Activated naive CD8-positive, alpha-beta T cell treated with anti-CD3 and anti-CD28 coated beads, Interleukin-2, amount 50 U/mL, for 24 hours (primary cell): ENCODE measurements at regions not wholly inside any gene's neighbourhood (a gene's known extent, or its start where the extent isn't known, plus 50 kb on each side); places are given as distances from the start of the nearest gene placed in this dataset.

Source experiments
- ATAC-seq: fragments of 150-1000 bp; cut with Tn5 transposase; one replicate; pipeline ENCODE4 v1.10.0; 2021
- DNase-seq: peaks from one replicate; pipeline ENCODE4 v3.0.0; 2021
- H3K27ac Mint-ChIP-seq: one replicate; pipeline ENCODE4 v1.8.0; 2021; ENCODE audit warnings: mild to moderate bottlenecking, mixed read lengths
- H3K27me3 Mint-ChIP-seq: one replicate; pipeline ENCODE4 v1.8.0; 2021; ENCODE audit warnings: mixed read lengths
- H3K36me3 Mint-ChIP-seq: one replicate; pipeline ENCODE4 v1.8.0; 2021; ENCODE audit warnings: low read depth, mixed read lengths
- H3K4me1 Mint-ChIP-seq: one replicate; pipeline ENCODE4 v1.8.0; 2021; ENCODE audit warnings: mixed read lengths
- H3K4me3 Mint-ChIP-seq: one replicate; pipeline ENCODE4 v1.8.0; 2021; ENCODE audit warnings: mild to moderate bottlenecking, moderate library complexity, mixed read lengths
- H3K9me3 Mint-ChIP-seq: one replicate; pipeline ENCODE4 v1.8.0; 2021; ENCODE audit warnings: mixed read lengths

- Mint-ChIP-seq H3K27ac (no peak overlapping the region), H3K9me3 (no peaks in the 10 kb centered on the region), H3K4me3 (no peak overlapping the region), H3K27me3 (peaks cover 2% of the 10 kb centered on the region), H3K36me3 (no peaks in the 10 kb centered on the region), H3K4me1 (peaks cover 12% of the 10 kb centered on the region)
- ATAC-seq (no peak), DNase-seq (no peak)
Observed at GRCh38 chr1:25088180-25088701, 144.1 kb downstream of the SYF2 start.

DNA sequence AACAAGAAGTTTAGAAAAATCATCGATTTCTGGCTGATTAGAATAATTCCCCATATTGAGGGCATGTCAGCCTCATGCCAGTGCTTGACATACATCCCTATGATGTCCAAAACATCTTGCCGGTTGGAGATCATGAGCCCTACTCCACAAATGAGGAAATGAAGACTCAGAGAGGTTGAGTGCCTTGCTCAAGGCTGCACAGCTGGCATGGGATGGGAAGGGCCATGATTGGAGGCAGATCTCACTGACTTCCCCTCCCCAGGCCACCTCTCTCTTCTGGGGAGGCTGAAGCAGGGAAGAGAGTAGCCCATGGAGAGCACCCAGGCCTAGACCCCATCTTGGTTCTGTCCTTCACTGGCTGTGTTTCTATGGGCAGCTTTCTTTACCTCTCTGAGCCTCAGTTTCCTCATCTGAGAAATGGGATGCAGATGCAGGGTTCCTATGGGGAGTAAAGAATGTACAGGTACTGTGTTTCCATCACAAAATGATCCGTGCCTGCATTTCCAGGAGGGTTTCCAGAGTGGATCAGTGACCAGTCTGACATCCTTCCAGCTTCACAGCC is 145.7 kb downstream of the SYF2 start:
- Mint-ChIP-seq H3K27ac (no peak overlapping the region), H3K4me3 (no peak overlapping the region), H3K9me3 (no peaks in the 10 kb centered on the region), H3K36me3 (no peaks in the 10 kb centered on the region), H3K4me1 (peaks cover 10% of the 10 kb centered on the region), H3K27me3 (peaks cover 2% of the 10 kb centered on the region)
- DNase-seq, result no peak
- ATAC-seq, result no peak

GRCh38 chr1:25084407-25084806 is 147.9 kb downstream of the SYF2 start:
- ATAC-seq (no peak), DNase-seq (no peak)
- H3K4me3 Mint-ChIP-seq, result no peak overlapping the region
- H3K4me1 Mint-ChIP-seq, result peaks cover 8% of the 10 kb centered on the region
- peaks cover 2% of the 10 kb centered on the region for H3K27me3 Mint-ChIP-seq
- no peaks in the 10 kb centered on the region for H3K36me3 Mint-ChIP-seq
- H3K9me3 Mint-ChIP-seq, result no peaks in the 10 kb centered on the region
- H3K27ac Mint-ChIP-seq, result no peak overlapping the region

DNA sequence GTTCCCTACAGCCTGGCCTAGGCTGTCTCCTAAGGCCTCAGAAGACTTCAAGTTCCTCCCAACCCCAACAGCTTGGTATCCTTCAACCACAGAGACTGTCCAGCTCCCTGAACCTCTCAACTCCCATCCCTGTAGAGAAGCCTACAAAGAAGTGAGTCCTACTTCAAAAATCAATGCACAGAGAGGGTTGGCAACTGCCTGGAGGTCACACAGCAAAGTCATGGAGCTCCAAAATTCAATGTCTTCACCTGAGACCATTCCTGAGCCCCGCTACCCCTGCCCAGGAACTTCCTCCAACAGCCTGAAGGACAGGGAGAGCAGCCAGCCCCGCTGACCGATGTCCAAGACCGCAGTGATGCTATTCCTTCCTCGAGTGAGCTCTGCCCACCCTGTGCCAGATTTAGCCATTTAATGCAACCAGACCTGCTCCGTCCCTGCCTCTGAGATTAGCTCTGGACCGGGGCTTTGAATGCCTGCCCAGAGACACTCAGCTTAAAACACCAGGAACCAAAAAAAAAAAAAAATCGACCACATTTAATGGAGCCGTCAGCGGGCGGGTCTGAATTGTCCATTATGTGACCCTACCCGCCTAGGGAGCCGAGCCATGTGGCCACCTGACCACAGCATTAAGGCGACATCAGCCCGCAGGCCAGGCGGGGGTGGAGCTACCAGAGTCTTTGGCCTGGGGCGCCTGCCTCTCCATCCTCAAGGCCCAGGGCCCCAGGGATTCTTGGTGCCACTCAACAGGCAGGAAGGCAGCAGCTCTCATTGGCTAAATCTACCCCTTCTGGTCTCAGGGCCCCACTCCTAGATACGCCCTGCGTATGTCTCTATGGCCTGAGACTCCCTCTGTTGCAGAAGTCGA is 148.6 kb downstream of the SYF2 start:
- DNase-seq (no peak), ATAC-seq (no peak)
- no peak overlapping the region for H3K4me3 Mint-ChIP-seq
- no peak overlapping the region for H3K27ac Mint-ChIP-seq
- no peaks in the 10 kb centered on the region for H3K9me3 Mint-ChIP-seq
- H3K4me1 Mint-ChIP-seq, result peaks cover 8% of the 10 kb centered on the region
- peaks cover under 1% of the 10 kb centered on the region for H3K27me3 Mint-ChIP-seq
- H3K36me3 Mint-ChIP-seq, result no peaks in the 10 kb centered on the region

- no peaks in the 10 kb centered on the region for H3K27me3 Mint-ChIP-seq
- DNase-seq (no peak), ATAC-seq (no peak)
- no peaks in the 10 kb centered on the region for H3K9me3 Mint-ChIP-seq
- peaks cover 2% of the 10 kb centered on the region for H3K4me1 Mint-ChIP-seq
- H3K36me3 Mint-ChIP-seq, result no peaks in the 10 kb centered on the region
- no peak overlapping the region for H3K4me3 Mint-ChIP-seq
- no peak overlapping the region for H3K27ac Mint-ChIP-seq
Observed at GRCh38 chr1:25082995-25083394, 149.3 kb downstream of the SYF2 start.

DNA sequence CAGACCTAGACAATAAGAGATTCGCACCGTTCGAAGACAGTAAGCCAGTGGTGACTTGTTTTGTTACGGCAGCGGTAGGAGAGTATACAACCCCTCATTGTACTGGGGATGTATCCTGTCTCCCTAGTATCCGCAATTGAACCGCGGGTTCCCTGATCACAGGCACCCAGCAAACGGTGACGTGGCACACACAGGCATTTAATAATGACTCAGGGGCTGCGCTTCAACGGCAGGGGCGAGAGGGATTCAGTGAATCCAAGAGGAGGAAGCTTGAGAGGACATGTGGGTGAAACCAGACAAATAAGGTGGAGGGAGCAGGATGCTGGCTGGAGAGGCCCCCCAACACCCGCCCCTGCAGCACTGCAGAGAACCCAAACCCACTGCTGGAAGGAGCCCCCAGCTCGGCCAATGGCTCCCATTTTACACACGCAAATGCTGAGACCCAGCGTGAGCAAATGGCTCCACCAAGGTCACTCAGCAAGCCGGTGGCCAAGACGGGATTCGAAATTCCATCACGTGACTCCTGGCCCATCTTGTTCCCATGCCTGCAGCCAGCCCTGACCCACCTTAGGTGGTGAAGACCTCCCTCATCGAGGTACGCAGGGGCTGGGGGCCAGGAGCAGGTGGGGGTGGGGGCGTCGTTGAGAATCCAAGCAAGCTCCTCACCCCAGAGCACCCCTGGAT is 149.9 kb downstream of the SYF2 start:
- H3K9me3 Mint-ChIP-seq, result peaks cover 1% of the 10 kb centered on the region
- no peaks in the 10 kb centered on the region for H3K36me3 Mint-ChIP-seq
- DNase-seq (no peak), ATAC-seq (no peak)
- H3K4me3 Mint-ChIP-seq, result no peak overlapping the region
- no peak overlapping the region for H3K27ac Mint-ChIP-seq
- no peaks in the 10 kb centered on the region for H3K27me3 Mint-ChIP-seq
- peaks cover 2% of the 10 kb centered on the region for H3K4me1 Mint-ChIP-seq

- H3K4me1 Mint-ChIP-seq, result peaks cover 2% of the 10 kb centered on the region
- DNase-seq (no peak), ATAC-seq (no peak)
- no peak overlapping the region for H3K4me3 Mint-ChIP-seq
- H3K27ac Mint-ChIP-seq, result no peak overlapping the region
- H3K36me3 Mint-ChIP-seq, result no peaks in the 10 kb centered on the region
- H3K27me3 Mint-ChIP-seq, result no peaks in the 10 kb centered on the region
- peaks cover 5% of the 10 kb centered on the region for H3K9me3 Mint-ChIP-seq
Observed at GRCh38 chr1:25081496-25081895, 150.8 kb downstream of the SYF2 start.

DNA sequence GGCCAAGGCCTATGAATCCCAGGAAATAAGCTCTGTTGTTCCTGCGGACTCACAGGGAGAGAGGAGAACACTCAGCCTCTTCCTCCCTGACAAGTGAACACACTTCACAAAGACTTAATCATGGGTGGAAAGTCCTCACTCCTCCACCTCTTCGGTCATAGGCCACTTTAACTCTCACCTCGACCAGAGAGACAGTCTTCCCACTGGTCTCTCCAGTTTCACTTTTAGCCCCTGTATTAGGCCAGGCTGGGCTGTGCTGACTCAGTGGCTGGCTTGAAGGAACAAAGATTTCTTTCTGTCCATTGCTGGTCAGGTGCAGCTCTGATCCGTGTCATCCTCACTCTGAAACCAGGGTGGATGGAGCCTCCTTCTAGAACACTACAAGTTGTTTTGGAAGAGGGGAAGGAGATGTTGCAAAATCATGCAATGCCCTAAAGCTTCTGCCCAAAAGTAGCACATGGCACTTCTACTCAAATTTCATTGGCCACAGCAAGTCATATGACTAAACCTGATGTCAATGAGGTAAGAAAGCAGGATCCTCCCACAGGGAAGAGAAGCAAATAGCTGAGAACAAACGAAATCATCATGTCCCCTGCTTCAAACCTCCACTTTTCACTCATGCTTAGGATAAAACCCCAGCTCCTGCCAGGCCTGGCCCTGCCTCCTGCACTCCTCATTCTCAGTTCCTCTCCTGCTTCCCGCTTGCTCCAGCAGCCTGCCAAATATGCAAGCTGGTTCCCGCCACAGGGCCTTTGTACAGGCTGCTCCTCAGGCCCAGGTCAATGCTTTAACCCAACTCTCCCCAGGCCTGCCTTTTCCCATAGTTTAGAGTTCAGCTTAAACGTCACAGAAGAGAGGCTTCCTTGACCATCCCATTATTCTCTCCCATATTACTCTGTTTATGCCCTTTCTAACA is 150.5 kb upstream of the RUNX3 start:
- ATAC-seq, result no peak
- Mint-ChIP-seq H3K4me1 (peaks cover 2% of the 10 kb centered on the region), H3K4me3 (no peak overlapping the region), H3K27me3 (no peaks in the 10 kb centered on the region), H3K9me3 (peaks cover 5% of the 10 kb centered on the region), H3K36me3 (no peaks in the 10 kb centered on the region), H3K27ac (no peak overlapping the region)
- no peak for DNase-seq

- no peak for DNase-seq
- peaks cover 5% of the 10 kb centered on the region for H3K9me3 Mint-ChIP-seq
- H3K4me1 Mint-ChIP-seq, result peaks cover 2% of the 10 kb centered on the region
- no peaks in the 10 kb centered on the region for H3K27me3 Mint-ChIP-seq
- no peaks in the 10 kb centered on the region for H3K36me3 Mint-ChIP-seq
- H3K27ac Mint-ChIP-seq, result no peak overlapping the region
- no peak for ATAC-seq
- no peak overlapping the region for H3K4me3 Mint-ChIP-seq
Observed at GRCh38 chr1:25079048-25079447, 149.0 kb upstream of the RUNX3 start.

GRCh38 chr1:25074351-25075227 is 144.5 kb upstream of the RUNX3 start:
- peaks cover 5% of the 10 kb centered on the region for H3K9me3 Mint-ChIP-seq
- no peaks in the 10 kb centered on the region for H3K4me1 Mint-ChIP-seq
- no peak overlapping the region for H3K4me3 Mint-ChIP-seq
- no peaks in the 10 kb centered on the region for H3K27me3 Mint-ChIP-seq
- no peak for DNase-seq
- H3K36me3 Mint-ChIP-seq, result no peaks in the 10 kb centered on the region
- H3K27ac Mint-ChIP-seq, result no peak overlapping the region
- no peak for ATAC-seq

GRCh38 chr1:25073640-25074270 is 143.7 kb upstream of the RUNX3 start:
- ATAC-seq, result no peak
- Mint-ChIP-seq H3K36me3 (no peaks in the 10 kb centered on the region), H3K27me3 (no peaks in the 10 kb centered on the region), H3K9me3 (peaks cover 5% of the 10 kb centered on the region), H3K4me3 (no peak overlapping the region), H3K27ac (no peak overlapping the region), H3K4me1 (no peaks in the 10 kb centered on the region)
- DNase-seq, result no peak

GRCh38 chr1:25072461-25072860 is 142.4 kb upstream of the RUNX3 start:
- Mint-ChIP-seq H3K4me3 (no peak overlapping the region), H3K4me1 (no peaks in the 10 kb centered on the region), H3K27me3 (peaks cover 4% of the 10 kb centered on the region), H3K27ac (no peak overlapping the region), H3K36me3 (no peaks in the 10 kb centered on the region), H3K9me3 (peaks cover 5% of the 10 kb centered on the region)
- no peak for ATAC-seq
- no peak for DNase-seq

GRCh38 chr1:25068829-25069228 is 138.8 kb upstream of the RUNX3 start:
- Mint-ChIP-seq H3K36me3 (no peaks in the 10 kb centered on the region), H3K4me1 (peaks cover 22% of the 10 kb centered on the region), H3K4me3 (no peak overlapping the region), H3K27me3 (peaks cover 4% of the 10 kb centered on the region), H3K27ac (no peak overlapping the region), H3K9me3 (no peaks in the 10 kb centered on the region)
- ATAC-seq, result no peak
- peak; percentile 20 for DNase-seq
